ENCODE measurements at regions not wholly inside any gene's neighbourhood (a gene's known extent, or its start where the extent isn't known, plus 50 kb on each side); places are given as distances from the start of the nearest gene placed in this dataset.

DNA sequence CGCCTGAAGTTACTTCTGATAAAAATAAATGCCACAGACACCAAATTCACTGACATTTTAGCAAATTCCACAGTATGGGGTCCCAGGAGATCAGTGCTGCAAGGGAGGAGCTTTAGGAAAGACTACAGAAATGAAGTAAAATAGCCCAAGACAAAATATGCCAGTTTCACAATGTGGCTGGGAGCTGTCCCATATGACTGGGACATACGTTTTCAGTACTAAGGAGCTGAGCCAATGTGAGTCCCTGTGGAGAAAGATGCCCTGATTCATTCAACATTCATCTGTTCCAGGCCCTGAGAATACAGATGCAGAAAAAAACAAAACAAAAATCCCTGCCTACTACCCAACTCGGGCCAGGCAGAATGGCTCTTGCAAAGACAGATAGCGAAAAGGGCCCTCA, 63.4 kb upstream of the FAM174B start:
- ChIA-PET CTCF (interaction anchor here (0.7 to 6.7 kb wide), 3 partner anchors 13 to 198 kb away, joined by 3 to 95 read pairs (median 4); no protein-coding TSS in a partner anchor), POLR2A (no interaction called here), RAD21 (ENCODE audit: unreplicated experiment) (interaction anchor here (1.1 kb wide), 1 partner anchor 197 kb away, joined by 4 read pairs; no protein-coding TSS in a partner anchor), SMC1A (ENCODE audit: uncharacterized antibody, unreplicated experiment) (no interaction called here)
- FAIRE-seq (no peak), DNase-seq (ENCODE audit: low read depth, low spot score) (no peak), ATAC-seq (no peak)
- Histone ChIP-seq H4K20me1 (ENCODE audit: control insufficient read depth, insufficient read depth) (no peaks in the 10 kb centered on the region), H3K79me2 (ENCODE audit: control insufficient read depth, insufficient read depth, low read length) (no peaks in the 10 kb centered on the region), H3K36me3 (ENCODE audit: control insufficient read depth in 2 of 2, insufficient read depth in 2 of 2, low read length in 1 of 2) (no peaks in the 10 kb centered on the region), H3K27me3 (replicated peaks in 1 of 2; ENCODE audit: control insufficient read depth in 2 of 2, insufficient read depth in 2 of 2, low read length in 1 of 2) (peaks cover 0 to 2% of the 10 kb centered on the region in 2 experiments; a peak in 1 of 4 replicates), H3K9ac (ENCODE audit: control insufficient read depth, insufficient read depth, low read length) (no peak overlapping the region), H3K27ac (ENCODE audit: control insufficient read depth, insufficient read depth) (no peak overlapping the region), H3K9me3 (replicated peaks; ENCODE audit: control insufficient read depth, insufficient read depth, low read length) (no peaks in the 10 kb centered on the region; the same call in 2 of the 3 replicates), H3K4me3 (no peak overlapping the region), H3K4me2 (ENCODE audit: control insufficient read depth, insufficient read depth) (no peak overlapping the region), H2AFZ (ENCODE audit: control insufficient read depth, low read depth, low read length) (no peak overlapping the region), H3K4me1 (ENCODE audit: control insufficient read depth, insufficient read depth, low read length) (0 out of 2 replicates have a peak, but pooled peaks cover 3% of the 10 kb centered on the region)
- TF ChIP-seq ASH2L (IDR thresholded peaks at IDR 0.05; ENCODE audit: borderline replicate concordance, low read depth), result no peak
- no peak for TF ChIP-seq STAT1 (conservative IDR thresholded peaks at IDR 0.05)
- in situ Hi-C loops (cut with MboI), result loop anchor here (5.0 kb wide), 1 partner anchor 622 kb away; no protein-coding TSS in a partner anchor
- WGBS (ENCODE audit: insufficient coverage, insufficient replicate concordance, low lambda C conversion rate, missing lambda C conversion rate), result 32% methylated on average over 4 of the region's 4 CpGs
- BruUV-seq (replicated peaks), result no TSS peak
- intact Hi-C loops (cut with micrococcal nuclease; ENCODE audit: unreplicated experiment), result no loop called here

DNA sequence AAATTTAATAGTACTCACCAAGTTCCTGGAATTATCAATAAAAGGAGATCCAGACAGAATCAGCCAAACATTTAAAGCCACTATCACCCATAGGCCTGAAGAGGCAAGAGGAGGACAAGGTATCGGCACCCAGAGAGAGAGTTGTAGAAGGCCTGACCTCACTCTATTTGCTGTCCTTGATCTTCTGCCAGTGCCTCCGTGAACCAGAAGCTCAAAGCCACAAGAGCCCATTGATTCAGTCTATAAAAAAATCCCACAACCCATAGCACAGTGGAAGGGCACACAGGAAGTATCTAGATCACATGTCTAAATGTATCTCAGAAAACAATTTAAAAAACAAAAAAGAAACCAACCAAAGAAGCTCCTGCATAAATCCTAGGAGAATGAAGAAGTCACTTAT, 68.6 kb upstream of the FAM174B start:
- BruUV-seq (replicated peaks), result no TSS peak
- no peak overlapping the region for H3K27ac ChIP-seq (ENCODE audit: control insufficient read depth, insufficient read depth)
- ChIA-PET CTCF (interaction anchor here (1.3 kb wide), 1 partner anchor 202 kb away, joined by 4 read pairs; no protein-coding TSS in a partner anchor), RAD21 (ENCODE audit: unreplicated experiment) (no interaction called here), SMC1A (ENCODE audit: uncharacterized antibody, unreplicated experiment) (no interaction called here), POLR2A (no interaction called here)
- H3K4me3 ChIP-seq, result no peak overlapping the region
- H3K4me2 ChIP-seq (ENCODE audit: control insufficient read depth, insufficient read depth), result no peak overlapping the region
- FAIRE-seq (no peak), DNase-seq (ENCODE audit: low read depth, low spot score) (no peak), ATAC-seq (no peak)
- 69% methylated on average over 2 of the region's 2 CpGs for WGBS (ENCODE audit: insufficient coverage, insufficient replicate concordance, low lambda C conversion rate, missing lambda C conversion rate)
- H3K4me1 ChIP-seq (ENCODE audit: control insufficient read depth, insufficient read depth, low read length), result no peaks in the 10 kb centered on the region
- no peaks in the 10 kb centered on the region; the same call in 2 of the 3 replicates for H3K9me3 ChIP-seq (replicated peaks; ENCODE audit: control insufficient read depth, insufficient read depth, low read length)
- intact Hi-C loops (cut with micrococcal nuclease; ENCODE audit: unreplicated experiment) (no loop called here), in situ Hi-C loops (cut with MboI) (no loop called here)
- no peaks in the 10 kb centered on the region for H3K36me3 ChIP-seq (ENCODE audit: control insufficient read depth in 2 of 2, insufficient read depth in 2 of 2, low read length in 1 of 2)
- no peaks in the 10 kb centered on the region for H3K79me2 ChIP-seq (ENCODE audit: control insufficient read depth, insufficient read depth, low read length)
- H2AFZ ChIP-seq (ENCODE audit: control insufficient read depth, low read depth, low read length), result no peak overlapping the region
- no peak overlapping the region for H3K9ac ChIP-seq (ENCODE audit: control insufficient read depth, insufficient read depth, low read length)
- no peaks in the 10 kb centered on the region for H4K20me1 ChIP-seq (ENCODE audit: control insufficient read depth, insufficient read depth)
- no peaks in the 10 kb centered on the region; a peak in 1 of 4 replicates for H3K27me3 ChIP-seq (replicated peaks in 1 of 2; ENCODE audit: control insufficient read depth in 2 of 2, insufficient read depth in 2 of 2, low read length in 1 of 2)
- no peak for TF ChIP-seq SRF (IDR thresholded peaks at IDR 0.05; ENCODE audit: low read depth in 2 of 2, low read length in 2 of 2)
- TF ChIP-seq ASH2L (IDR thresholded peaks at IDR 0.05; ENCODE audit: borderline replicate concordance, low read depth), result no peak
- TF ChIP-seq, protein P1, sequence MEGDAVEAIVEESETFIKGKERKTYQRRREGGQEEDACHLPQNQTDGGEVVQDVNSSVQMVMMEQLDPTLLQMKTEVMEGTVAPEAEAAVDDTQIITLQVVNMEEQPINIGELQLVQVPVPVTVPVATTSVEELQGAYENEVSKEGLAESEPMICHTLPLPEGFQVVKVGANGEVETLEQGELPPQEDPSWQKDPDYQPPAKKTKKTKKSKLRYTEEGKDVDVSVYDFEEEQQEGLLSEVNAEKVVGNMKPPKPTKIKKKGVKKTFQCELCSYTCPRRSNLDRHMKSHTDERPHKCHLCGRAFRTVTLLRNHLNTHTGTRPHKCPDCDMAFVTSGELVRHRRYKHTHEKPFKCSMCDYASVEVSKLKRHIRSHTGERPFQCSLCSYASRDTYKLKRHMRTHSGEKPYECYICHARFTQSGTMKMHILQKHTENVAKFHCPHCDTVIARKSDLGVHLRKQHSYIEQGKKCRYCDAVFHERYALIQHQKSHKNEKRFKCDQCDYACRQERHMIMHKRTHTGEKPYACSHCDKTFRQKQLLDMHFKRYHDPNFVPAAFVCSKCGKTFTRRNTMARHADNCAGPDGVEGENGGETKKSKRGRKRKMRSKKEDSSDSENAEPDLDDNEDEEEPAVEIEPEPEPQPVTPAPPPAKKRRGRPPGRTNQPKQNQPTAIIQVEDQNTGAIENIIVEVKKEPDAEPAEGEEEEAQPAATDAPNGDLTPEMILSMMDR (IDR thresholded peaks at IDR 0.05 in 2 of 3, conservative IDR thresholded peaks at IDR 0.05 in 1 of 3; ENCODE audit: control insufficient read depth in 2 of 3, extremely low read depth in 1 of 3, insufficient read depth in 1 of 3, low read depth in 3 of 3, low read length in 3 of 3), result no peak
- TF ChIP-seq EED (IDR thresholded peaks at IDR 0.05; ENCODE audit: low read depth), result no peak
- TF ChIP-seq POLR2A (IDR thresholded peaks at IDR 0.05; ENCODE audit: low read depth, low read length), result no peak
- TF ChIP-seq BHLHE40 (IDR thresholded peaks at IDR 0.05; ENCODE audit: borderline replicate concordance in 1 of 2, low read depth in 2 of 2, low read length in 1 of 2), result no peak
- TF ChIP-seq, protein P2, sequence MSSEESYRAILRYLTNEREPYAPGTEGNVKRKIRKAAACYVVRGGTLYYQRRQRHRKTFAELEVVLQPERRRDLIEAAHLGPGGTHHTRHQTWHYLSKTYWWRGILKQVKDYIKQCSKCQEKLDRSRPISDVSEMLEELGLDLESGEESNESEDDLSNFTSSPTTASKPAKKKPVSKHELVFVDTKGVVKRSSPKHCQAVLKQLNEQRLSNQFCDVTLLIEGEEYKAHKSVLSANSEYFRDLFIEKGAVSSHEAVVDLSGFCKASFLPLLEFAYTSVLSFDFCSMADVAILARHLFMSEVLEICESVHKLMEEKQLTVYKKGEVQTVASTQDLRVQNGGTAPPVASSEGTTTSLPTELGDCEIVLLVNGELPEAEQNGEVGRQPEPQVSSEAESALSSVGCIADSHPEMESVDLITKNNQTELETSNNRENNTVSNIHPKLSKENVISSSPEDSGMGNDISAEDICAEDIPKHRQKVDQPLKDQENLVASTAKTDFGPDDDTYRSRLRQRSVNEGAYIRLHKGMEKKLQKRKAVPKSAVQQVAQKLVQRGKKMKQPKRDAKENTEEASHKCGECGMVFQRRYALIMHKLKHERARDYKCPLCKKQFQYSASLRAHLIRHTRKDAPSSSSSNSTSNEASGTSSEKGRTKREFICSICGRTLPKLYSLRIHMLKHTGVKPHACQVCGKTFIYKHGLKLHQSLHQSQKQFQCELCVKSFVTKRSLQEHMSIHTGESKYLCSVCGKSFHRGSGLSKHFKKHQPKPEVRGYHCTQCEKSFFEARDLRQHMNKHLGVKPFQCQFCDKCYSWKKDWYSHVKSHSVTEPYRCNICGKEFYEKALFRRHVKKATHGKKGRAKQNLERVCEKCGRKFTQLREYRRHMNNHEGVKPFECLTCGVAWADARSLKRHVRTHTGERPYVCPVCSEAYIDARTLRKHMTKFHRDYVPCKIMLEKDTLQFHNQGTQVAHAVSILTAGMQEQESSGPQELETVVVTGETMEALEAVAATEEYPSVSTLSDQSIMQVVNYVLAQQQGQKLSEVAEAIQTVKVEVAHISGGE (CRISPR knock-in tag; IDR thresholded peaks at IDR 0.05), result no peak
- TF ChIP-seq FOXK2 (IDR thresholded peaks at IDR 0.05), result no peak
- no peak for TF ChIP-seq BMI1 (IDR thresholded peaks at IDR 0.05; ENCODE audit: borderline replicate concordance)
- no peak for TF ChIP-seq PML (IDR thresholded peaks at IDR 0.05; ENCODE audit: low read length)
- TF ChIP-seq NFIC (IDR thresholded peaks at IDR 0.05; ENCODE audit: low read depth, low read length), result no peak
